Uterus (tissue), 3 donors: ENCODE measurements at regions not wholly inside any gene's neighbourhood (a gene's known extent, or its start where the extent isn't known, plus 50 kb on each side); places are given as distances from the start of the nearest gene placed in this dataset.

Experiments
- DNase-seq, 2 donors: peaks; one replicate each; pipeline ENCODE4 v3.0.0-alpha.2; 2019 to 2020
- H3K27ac ChIP-seq, 2 donors: fragments of 200-600 bp; sonication (generic); 1 replicate in 1 of 2; 2 replicates in 1 of 2; pipeline ENCODE4 v1.5.1; 2016 to 2018
- H3K27me3 ChIP-seq, 2 donors: fragments of 200-600 bp; sonication (generic); one replicate each; pipeline ENCODE4 v1.5.1; 2018 to 2019; ENCODE audit warnings: control low read depth in 1 of 2
- H3K36me3 ChIP-seq, 2 donors: fragments of 200-600 bp; sonication (generic); one replicate each; pipeline ENCODE4 v1.5.1; 2019; ENCODE audit warnings: control low read depth in 1 of 2
- H3K4me1 ChIP-seq, 2 donors: fragments of 200-600 bp; sonication (generic); one replicate each; pipeline ENCODE4 v1.5.1; 2018 to 2019; ENCODE audit warnings: control low read depth in 1 of 2
- H3K4me3 ChIP-seq, 2 donors: fragments of 200-600 bp; sonication (generic); 1 replicate in 1 of 2; 2 replicates in 1 of 2; pipeline ENCODE4 v1.5.1; 2018 to 2019; ENCODE audit warnings: mild to moderate bottlenecking in 1 of 2
- H3K9me3 ChIP-seq, 2 donors: fragments of 200-600 bp; sonication (generic); one replicate each; pipeline ENCODE4 v1.5.1; 2019; ENCODE audit warnings: control low read depth in 1 of 2
- POLR2A ChIP-seq, 2 donors: fragments of 450-650 bp; IDR thresholded peaks; one replicate each; pipeline ENCODE4 v1.6.1; 2016; ENCODE audit warnings: antibody characterized with exemption in 2 of 2, mild to moderate bottlenecking in 1 of 2, moderate library complexity in 1 of 2
- intact Hi-C: fragments of 100-400 bp; cut with DNase I; formaldehyde crosslinking; loops from one replicate; pipeline ENCODE4 v1.15.1; 2023; ENCODE audit warnings: low total_unique reads
- TF ChIP-seq, protein P1 (sequence below), 4 experiments: fragments of 200-600 bp in 2 of 4; fragments of 450-650 bp in 2 of 4; sonication (generic) in 2 of 4; IDR thresholded peaks; one replicate each; pipeline ENCODE4 v1.5.1; 2016 to 2019; ENCODE audit warnings: antibody characterized with exemption in 4 of 4, mild to moderate bottlenecking in 2 of 4, moderate library complexity in 1 of 4
- donor health status: DM: yes; HTN: yes; CAD: no.

DNA sequence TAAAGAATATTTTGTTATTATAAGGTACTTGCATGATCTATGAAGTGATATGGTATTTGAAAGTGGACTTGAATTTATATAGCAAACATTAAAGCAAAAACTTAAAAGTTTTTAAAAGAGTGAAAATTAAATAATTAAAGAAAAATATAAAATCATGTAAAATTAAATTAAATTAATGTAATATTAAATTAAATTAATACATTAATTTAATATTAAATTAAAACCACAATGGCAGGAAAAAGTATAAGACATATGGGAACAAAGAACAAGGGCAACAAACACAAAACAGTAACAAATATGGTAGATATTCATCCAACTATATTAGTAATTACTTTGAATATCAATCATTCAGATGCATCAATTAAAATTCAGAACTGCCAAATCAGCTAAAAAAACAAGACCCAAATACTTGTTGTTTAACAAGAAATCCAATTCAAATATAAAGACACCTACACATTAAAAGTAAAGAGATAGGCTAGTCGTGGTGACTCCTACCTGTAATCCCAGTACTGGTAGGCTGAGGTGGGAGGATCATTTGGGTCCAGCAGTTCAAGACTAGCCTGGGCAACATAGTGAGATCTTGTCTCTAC is 992.2 kb upstream of the MIR17HG start:
- TF ChIP-seq, protein P1, sequence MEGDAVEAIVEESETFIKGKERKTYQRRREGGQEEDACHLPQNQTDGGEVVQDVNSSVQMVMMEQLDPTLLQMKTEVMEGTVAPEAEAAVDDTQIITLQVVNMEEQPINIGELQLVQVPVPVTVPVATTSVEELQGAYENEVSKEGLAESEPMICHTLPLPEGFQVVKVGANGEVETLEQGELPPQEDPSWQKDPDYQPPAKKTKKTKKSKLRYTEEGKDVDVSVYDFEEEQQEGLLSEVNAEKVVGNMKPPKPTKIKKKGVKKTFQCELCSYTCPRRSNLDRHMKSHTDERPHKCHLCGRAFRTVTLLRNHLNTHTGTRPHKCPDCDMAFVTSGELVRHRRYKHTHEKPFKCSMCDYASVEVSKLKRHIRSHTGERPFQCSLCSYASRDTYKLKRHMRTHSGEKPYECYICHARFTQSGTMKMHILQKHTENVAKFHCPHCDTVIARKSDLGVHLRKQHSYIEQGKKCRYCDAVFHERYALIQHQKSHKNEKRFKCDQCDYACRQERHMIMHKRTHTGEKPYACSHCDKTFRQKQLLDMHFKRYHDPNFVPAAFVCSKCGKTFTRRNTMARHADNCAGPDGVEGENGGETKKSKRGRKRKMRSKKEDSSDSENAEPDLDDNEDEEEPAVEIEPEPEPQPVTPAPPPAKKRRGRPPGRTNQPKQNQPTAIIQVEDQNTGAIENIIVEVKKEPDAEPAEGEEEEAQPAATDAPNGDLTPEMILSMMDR (IDR thresholded peaks at IDR 0.05): no peak
- no peak for TF ChIP-seq POLR2A (IDR thresholded peaks at IDR 0.05)
- Histone ChIP-seq H3K27me3 (no peaks in the 10 kb centered on the region), H3K27ac (no peak overlapping the region), H3K4me1 (no peaks in the 10 kb centered on the region), H3K36me3 (no peaks in the 10 kb centered on the region), H3K9me3 (no peaks in the 10 kb centered on the region), H3K4me3 (no peak overlapping the region)
- intact Hi-C loops: no loop called here
- DNase-seq: no peak

DNA sequence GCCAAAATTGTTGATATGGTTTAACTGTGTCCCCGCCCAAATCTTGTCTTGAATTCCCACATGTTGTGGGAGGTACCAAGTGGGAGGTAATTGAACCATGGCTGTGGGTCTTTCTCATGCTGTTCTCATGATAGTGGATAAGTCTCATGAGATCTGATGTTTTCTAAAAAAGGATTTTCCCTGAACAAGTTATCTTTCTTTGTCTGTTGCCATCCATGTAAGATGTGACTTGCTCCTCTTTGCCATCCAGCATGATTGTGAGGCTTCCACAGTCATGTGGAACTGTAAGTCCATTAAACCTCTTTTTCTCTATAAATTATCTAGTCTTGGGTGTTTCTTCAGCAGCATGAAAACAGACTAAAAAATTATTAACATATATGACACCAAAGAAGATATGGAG is 986.7 kb upstream of the MIR17HG start:
- Histone ChIP-seq H3K9me3 (no peaks in the 10 kb centered on the region), H3K27ac (no peak overlapping the region)
- intact Hi-C loops: no loop called here

DNA sequence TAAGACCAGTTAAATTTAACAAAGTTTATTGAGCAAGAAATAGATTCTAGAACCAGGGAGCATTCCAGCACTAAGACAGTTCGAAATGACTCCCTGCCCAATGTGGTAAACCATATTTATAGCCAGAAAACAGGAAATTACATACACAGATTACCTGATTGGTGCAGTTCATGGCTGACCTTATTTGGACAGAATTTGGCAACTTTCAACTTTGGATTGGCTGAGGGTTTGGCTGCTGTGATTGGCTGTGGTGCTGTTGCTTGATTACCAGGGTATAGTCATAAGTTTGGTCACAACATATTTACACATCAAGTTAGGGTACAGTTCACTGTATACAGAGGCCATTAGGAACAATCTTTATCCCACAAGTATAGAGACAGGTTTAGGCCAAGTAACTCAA is 984.8 kb upstream of the MIR17HG start:
- intact Hi-C loops: no loop called here

More for the DNA sequence above, 986.7 kb upstream of the MIR17HG start:
- H3K27me3 ChIP-seq: no peaks in the 10 kb centered on the region
- no peak overlapping the region for H3K4me3 ChIP-seq
- no peaks in the 10 kb centered on the region for H3K36me3 ChIP-seq
- DNase-seq: no peak
- no peak for TF ChIP-seq POLR2A (IDR thresholded peaks at IDR 0.05)
- TF ChIP-seq, protein P1 (IDR thresholded peaks at IDR 0.05): no peak
- no peaks in the 10 kb centered on the region for H3K4me1 ChIP-seq

DNA sequence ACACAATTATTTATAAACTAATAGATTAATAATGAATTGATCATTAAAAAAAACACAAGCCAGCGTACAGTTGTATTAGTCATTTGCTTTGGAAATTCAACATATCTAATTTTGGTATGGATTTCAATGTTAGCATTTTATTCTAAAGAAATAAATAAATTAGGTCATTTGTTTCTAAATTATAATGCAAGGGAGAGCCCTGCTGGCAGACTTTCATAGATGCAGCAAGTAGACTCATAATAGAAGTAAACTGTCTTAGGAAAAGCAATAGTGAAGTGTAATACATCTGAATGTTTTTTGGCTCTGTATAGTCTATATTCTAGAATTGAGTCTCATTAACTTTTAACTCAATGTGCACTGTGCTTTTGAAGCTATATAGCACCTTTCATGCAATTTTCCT is 982.4 kb upstream of the MIR17HG start:
- TF ChIP-seq POLR2A (IDR thresholded peaks at IDR 0.05): no peak
- TF ChIP-seq, protein P1 (IDR thresholded peaks at IDR 0.05): no peak
- Histone ChIP-seq H3K27me3 (no peaks in the 10 kb centered on the region), H3K9me3 (no peaks in the 10 kb centered on the region), H3K4me3 (no peak overlapping the region), H3K36me3 (no peaks in the 10 kb centered on the region), H3K4me1 (no peaks in the 10 kb centered on the region), H3K27ac (no peak overlapping the region)
- intact Hi-C loops: no loop called here
- no peak for DNase-seq

More for the DNA sequence above, 984.8 kb upstream of the MIR17HG start:
- DNase-seq: no peak
- no peaks in the 10 kb centered on the region for H3K9me3 ChIP-seq
- H3K36me3 ChIP-seq: no peaks in the 10 kb centered on the region
- no peaks in the 10 kb centered on the region for H3K27me3 ChIP-seq
- TF ChIP-seq POLR2A (IDR thresholded peaks at IDR 0.05): no peak
- TF ChIP-seq, protein P1 (IDR thresholded peaks at IDR 0.05): no peak
- no peaks in the 10 kb centered on the region for H3K4me1 ChIP-seq
- no peak overlapping the region for H3K4me3 ChIP-seq
- no peak overlapping the region for H3K27ac ChIP-seq

DNA sequence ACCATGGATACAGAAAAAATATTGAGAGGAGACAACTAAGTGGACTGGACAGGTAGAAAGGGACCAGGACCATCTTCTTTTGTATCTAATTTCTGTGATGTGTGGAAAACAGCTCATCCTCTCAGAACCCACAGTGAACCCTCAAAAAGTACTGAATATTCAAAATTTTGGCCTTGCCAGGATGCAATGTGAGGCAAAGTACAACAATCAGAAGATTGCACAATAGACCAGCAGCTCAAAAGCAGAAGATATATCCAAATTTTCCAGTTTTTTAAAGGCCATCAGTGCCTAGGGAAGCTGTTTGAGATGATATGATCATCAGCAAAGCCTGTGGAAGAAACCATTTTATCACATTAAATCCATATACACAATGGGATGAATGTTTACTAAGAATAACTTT is 973.3 kb upstream of the MIR17HG start:
- no peaks in the 10 kb centered on the region for H3K9me3 ChIP-seq
- DNase-seq: no peak
- H3K4me1 ChIP-seq: no peaks in the 10 kb centered on the region
- TF ChIP-seq, protein P1 (IDR thresholded peaks at IDR 0.05): no peak
- TF ChIP-seq POLR2A (IDR thresholded peaks at IDR 0.05): no peak
- no peaks in the 10 kb centered on the region for H3K36me3 ChIP-seq
- no peaks in the 10 kb centered on the region for H3K27me3 ChIP-seq
- H3K4me3 ChIP-seq: no peak overlapping the region
- intact Hi-C loops: no loop called here
- H3K27ac ChIP-seq: no peak overlapping the region
